ENCODE measurements at regions not wholly inside any gene's neighbourhood (a gene's known extent, or its start where the extent isn't known, plus 50 kb on each side); places are given as distances from the start of the nearest gene placed in this dataset.

- DNase-seq: no peak
Observed at GRCh38 chr17:63134867-63135266, 168.8 kb downstream of the TANC2 start.

DNA sequence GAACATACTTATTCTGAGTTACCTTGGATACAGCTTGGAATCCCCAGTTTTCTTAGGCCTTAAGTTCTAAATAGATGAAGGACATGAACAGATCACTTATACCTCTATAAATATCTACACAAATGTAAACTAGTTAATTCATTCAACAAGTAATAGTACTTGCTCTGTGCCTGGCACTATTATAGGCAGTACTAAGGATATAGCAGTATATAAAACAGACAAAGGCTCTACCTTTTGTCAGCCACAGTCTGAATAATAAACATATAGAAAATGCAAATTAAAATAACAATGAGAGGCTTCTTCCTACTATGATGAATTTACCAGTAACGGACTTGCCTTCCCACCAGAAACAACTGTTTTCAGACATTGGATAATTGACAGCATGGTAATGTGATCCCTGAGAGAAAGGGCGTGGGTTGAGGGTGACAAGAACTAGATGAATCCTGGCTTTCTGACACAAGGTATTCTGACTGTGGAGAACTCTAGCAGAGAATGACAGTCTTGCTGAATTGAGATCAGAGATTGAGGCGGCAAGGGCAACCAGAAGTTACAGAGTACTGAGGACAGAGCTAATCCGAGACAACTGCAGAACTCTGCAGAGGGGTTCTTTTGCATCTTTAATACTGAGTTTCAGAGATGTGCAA lies 170.5 kb downstream of the TANC2 start:
- DNase-seq: no peak

- no peak for DNase-seq
Observed at GRCh38 chr17:63137163-63137562, 171.1 kb downstream of the TANC2 start.

- DNase-seq: no peak
Observed at GRCh38 chr17:63138713-63139112, 172.7 kb downstream of the TANC2 start.

GRCh38 chr17:63139356-63139755 lies 173.3 kb downstream of the TANC2 start:
- no peak for DNase-seq

DNA sequence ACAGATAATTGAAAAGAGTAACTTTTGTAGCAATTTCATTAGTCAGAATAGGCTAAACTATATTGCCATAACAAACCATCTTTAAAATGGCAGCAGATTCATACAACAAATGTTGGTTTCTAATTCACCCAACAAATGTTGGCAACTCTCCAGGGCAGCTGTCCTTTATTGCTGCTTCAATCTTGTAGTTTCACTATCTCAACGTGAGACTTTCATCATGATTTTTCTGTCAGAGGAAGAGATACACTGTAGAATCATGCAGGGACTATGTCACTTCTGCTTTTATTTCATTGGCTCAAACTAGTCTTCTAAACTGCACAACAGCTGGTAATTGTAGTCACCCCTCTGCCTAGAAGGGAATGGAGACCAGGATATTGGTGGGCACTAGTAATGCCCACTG lies 174.2 kb downstream of the TANC2 start:
- DNase-seq: peak; percentile 5

DNA sequence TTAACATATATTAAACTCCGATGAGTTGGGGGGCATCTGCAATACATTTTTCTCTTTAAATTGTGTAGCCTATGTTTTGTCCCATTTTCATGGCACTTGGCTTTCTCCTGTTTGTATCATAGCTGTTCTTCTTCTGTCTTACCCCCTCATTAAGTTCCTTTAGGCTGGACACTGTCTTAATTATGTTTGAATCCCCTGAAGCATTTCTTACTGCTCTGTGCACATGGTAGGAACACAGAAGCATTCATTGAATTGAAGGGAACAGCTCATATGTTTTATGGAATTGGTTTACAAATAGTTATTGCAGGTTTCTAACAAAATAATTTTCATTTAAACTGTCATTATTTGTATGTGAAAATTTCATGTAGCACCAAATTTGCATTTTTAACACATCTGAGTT lies 176.8 kb downstream of the TANC2 start:
- DNase-seq: no peak

GRCh38 chr17:63150490-63150889 lies 184.5 kb downstream of the TANC2 start:
- no peak for DNase-seq

GRCh38 chr17:63150994-63151464 lies 185.0 kb downstream of the TANC2 start:
- DNase-seq: no peak

DNA sequence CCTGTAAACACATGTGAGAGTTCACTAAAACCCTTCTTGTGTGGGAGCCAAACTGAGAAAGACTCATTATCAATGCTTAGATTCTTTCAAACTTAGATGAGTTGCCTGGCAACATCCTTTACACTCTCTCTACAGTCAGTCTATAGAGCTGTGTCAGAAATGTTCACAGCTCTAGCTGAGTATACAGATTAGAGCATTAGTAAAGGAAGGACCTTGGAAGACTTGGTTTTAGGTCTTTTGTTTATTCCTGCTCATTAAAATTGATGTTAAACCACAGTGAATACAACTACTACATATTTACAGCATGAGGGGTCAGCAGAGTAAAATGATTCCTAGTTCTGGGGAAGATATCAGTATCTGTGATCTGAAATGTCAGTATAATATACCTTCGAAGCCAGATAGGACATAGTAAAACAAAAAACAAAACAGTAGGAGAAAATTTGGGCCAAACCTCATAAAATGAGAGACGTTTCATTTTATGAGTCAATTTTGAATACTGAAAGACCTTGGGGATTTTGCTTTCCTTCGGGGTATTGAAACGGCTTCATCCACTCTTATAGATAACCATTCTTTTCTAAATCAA lies 186.0 kb downstream of the TANC2 start:
- DNase-seq: no peak

- DNase-seq: no peak
Observed at GRCh38 chr17:63153488-63153887, 187.5 kb downstream of the TANC2 start.

- no peak for DNase-seq
Observed at GRCh38 chr17:63154586-63155244, 188.7 kb downstream of the TANC2 start.

GRCh38 chr17:63156986-63157385 lies 191.0 kb downstream of the TANC2 start:
- no peak for DNase-seq

DNA sequence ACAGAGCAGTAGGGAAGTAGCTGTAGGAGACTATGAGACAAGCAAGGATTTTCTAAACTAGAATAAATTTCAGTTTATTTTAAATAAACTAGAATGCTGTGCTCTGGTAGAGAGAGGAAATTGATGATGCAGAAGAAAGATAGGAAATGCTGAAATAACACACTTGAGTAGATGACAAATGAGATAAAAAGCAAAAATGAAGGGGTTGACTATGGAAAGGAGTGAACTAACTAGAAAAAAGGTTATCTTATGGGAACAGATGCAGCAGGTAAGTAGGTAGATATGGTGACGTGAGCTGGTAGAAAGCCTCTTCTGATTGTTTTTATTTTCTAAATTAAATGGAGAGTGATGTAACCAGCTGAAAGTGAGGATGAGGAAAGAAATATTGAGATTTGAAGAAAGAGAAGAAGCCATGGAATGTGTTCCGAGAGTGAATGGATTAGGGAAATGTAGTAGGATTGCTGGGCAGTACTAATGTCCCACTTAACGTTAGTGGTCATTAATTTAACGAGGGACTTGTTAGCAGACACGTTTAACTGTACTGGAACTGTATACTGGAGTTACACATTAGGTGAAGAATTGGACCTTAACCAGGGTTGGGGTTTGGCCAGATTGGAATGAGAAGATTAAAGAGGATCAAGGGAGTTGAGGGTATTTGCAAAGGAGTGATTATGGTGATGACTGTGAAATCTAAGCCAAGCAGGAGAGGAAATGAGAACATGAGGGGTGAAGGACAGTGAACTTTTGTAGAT lies 196.5 kb downstream of the TANC2 start:
- no peak for DNase-seq

- no peak for DNase-seq
Observed at GRCh38 chr17:63163158-63163520, 197.1 kb downstream of the TANC2 start.

- no peak for DNase-seq
Observed at GRCh38 chr17:63165400-63165799, 199.4 kb downstream of the TANC2 start.

DNA sequence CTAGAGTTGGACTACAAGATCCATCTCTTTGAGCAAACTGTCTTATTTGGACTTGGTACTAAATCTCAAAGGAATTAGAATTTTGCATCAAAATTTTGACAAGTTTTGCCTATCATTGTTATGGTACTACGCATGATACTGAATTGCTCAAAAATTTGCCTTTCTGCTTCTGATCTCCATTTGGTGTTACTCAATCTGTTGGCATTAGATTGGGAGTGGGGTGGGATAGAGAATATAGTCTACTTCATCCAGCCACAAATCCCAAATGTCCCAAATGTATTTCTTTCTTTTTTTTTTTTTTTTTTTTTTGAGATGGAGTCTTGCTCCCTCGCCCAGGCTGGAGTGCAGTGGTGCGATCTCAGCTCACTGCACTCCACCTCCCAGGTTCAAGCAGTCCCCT lies 204.8 kb downstream of the TANC2 start:
- DNase-seq: no peak

DNA sequence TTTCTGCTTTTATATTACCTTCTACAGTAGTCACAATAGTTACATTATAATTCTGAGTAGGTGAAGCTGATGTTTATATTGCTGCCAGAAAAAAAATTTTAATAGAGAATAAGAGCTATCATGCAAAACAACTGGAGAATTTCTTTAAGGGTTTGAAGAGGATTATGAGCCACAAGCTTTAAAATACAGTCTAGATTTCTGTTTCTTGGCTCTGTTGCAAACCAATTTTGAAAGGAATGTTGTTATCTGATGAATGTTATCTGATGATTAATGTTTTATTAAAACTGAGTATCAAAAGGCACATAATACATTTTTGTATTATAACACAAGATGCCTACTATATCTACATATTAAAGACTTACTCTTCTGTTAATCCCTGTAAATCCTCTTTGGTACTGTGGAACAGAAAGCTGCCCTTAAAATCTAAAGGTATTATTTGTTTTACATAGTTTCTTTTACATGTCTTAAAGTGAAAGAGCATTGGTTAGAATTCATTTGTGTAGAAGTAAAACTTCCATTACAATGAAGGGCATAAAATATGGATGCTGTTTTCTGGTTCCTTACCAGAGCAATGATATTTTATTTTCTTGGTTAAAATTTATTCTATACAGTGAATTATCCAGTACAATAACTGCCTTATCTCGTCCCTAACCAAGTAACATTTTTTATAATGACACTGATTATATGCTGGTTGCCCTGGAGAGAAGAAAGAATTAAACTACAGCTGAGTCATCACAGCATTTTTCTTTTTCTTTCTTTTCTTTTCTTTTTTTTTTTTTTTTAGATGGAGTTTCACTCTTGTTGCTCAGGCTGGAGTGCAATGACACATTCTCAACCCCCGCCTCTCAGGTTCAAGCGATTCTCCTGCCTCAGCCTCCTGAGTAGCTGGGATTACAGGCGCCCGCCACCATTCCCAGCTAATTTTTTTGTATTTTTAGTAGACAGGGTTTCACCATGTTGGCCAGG lies 205.7 kb downstream of the TANC2 start:
- DNase-seq: no peak

- DNase-seq: no peak
Observed at GRCh38 chr17:63173450-63173849, 207.4 kb downstream of the TANC2 start.

DNA sequence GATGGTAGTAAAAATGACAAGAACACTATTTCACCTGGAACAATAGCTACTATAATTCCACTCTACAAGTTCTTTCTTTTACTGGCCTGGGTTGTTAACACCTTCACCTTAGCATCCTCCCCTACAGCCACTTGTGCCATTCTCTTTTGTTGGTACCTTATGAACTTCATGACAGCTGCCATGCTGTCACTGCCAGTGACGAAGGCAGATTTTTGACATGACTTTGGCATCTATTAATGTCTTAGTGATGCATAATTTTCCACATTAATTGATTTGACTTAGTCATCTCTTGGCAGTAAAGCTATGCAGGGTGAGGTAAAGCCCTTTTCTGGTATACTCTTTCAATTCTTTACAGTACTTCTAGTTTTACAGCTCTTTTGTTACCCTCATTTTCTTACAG lies 207.9 kb downstream of the TANC2 start:
- no peak for DNase-seq

DNA sequence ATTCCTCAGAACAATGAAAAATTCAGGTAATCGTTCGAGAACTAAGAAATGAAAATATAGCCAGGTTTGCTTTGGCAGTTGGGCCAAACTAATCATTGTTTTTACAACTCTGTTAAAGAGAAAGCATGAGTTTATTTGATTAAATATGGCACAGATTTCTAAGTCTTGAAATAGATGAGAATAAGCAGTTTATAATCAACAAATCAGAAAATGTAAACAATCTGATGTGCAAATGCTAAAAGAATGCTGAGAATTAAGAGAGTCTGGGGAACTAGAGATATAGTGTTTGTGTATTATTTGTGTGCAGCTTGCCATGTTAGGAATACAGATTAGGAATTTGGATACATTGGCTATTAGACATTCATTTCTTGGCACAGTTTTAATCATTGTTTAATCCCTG lies 212.5 kb downstream of the TANC2 start:
- no peak for DNase-seq

DNA sequence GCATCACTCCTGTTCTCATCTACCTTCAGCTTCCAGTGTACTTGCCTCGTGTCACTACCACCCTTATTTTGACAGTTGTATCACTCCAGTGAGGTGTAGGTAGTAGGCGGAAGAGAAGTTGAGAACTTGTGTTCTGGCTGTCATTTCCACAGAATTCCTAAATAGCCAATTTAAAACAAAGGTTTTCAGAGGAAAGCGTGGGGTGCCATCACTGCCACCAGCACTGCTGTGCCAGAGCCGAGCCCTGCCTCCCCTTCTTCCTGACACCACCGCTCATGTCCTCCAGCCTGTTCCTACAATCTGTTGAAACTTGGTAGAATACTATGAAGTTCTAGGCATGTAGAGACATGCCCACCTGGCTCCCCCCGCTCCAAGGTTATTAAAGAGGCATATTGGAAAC lies 215.8 kb downstream of the TANC2 start:
- no peak for DNase-seq

DNA sequence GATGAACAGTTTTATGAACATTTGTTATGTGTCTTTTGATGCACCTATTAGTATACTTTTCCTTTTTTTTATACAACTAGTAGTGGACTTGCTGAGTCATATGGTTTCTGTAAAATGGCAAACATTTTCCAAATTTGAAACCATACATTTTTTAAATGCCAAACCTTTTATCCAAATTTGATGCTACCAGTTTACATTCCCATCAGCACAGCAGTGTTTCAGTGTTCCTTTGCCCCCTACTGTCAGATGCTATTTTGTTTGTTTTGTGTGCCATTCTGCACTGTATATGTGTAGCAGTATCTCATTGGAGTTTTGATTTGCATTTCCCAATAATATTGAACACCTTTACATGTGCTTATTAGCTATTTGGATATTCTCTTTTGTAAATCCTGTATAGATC lies 219.4 kb downstream of the TANC2 start:
- DNase-seq: no peak

Data from CD4-positive, alpha-beta T cell treated with Interleukin-17A for 1 hour (primary cell).